Activated CD4-positive, alpha-beta T cell treated with anti-CD3 and anti-CD28 coated beads for 36 hours (primary cell): ENCODE measurements at regions not wholly inside any gene's neighbourhood (a gene's known extent, or its start where the extent isn't known, plus 50 kb on each side); places are given as distances from the start of the nearest gene placed in this dataset.
"Not testable (repeated sequence)": the region's sequence is repeated elsewhere in the genome, so short reads cannot be mapped to it uniquely, and the experiment has no call there.

ENCODE experiments used
- ATAC-seq: fragments of 200-7000 bp; cut with Tn5 transposase; one replicate; pipeline ENCODE4 v1.10.0; 2021; ENCODE audit warnings: mild to moderate bottlenecking, moderate library complexity
- CTCF ChIA-PET: fragments of 350-600 bp; sonication (Branson Sonifier 250); formaldehyde crosslinking; loops from one replicate; lab custom pipeline; 2021; ENCODE audit warnings: antibody characterized with exemption; lab: Charles Lee
- POLR2A ChIA-PET: fragments of 350-600 bp; sonication (Branson Sonifier 250); formaldehyde crosslinking; loops from one replicate; lab custom pipeline; 2021; ENCODE audit warnings: antibody characterized with exemption, inconsistent platforms; lab: Charles Lee
- DNase-seq: peaks from one replicate; pipeline ENCODE4 v3.0.0-alpha.2; 2020
- H3K27ac Mint-ChIP-seq: one replicate; pipeline ENCODE4 v1.8.0; 2021; ENCODE audit warnings: mixed read lengths
- H3K27me3 Mint-ChIP-seq: one replicate; pipeline ENCODE4 v1.8.0; 2021; ENCODE audit warnings: mixed read lengths
- H3K36me3 Mint-ChIP-seq: one replicate; pipeline ENCODE4 v1.8.0; 2021; ENCODE audit warnings: low read depth, mixed read lengths
- H3K4me1 Mint-ChIP-seq: one replicate; pipeline ENCODE4 v1.8.0; 2021; ENCODE audit warnings: mixed read lengths
- H3K4me3 Mint-ChIP-seq: one replicate; pipeline ENCODE4 v1.8.0; 2021; ENCODE audit warnings: mild to moderate bottlenecking, moderate library complexity, mixed read lengths
- H3K9me3 Mint-ChIP-seq: one replicate; pipeline ENCODE4 v1.8.0; 2021; ENCODE audit warnings: low read depth, mixed read lengths
- intact Hi-C, 2 experiments: fragments of 100-400 bp; cut with DNase I in 1 of 2; cut with micrococcal nuclease in 1 of 2; formaldehyde crosslinking; loops; one replicate each; pipeline versions ENCODE4 v1.14.2 to v1.15.1; 2022 to 2024; cut with DNase I, micrococcal nuclease

GRCh38 chr2:125644257-125644656 lies 1011.7 kb upstream of the GYPC start:
- no peak for ATAC-seq
- Mint-ChIP-seq H3K27me3 (no peaks in the 10 kb centered on the region), H3K27ac (no peak overlapping the region), H3K4me1 (no peaks in the 10 kb centered on the region), H3K36me3 (no peaks in the 10 kb centered on the region), H3K4me3 (no peak overlapping the region), H3K9me3 (no peaks in the 10 kb centered on the region)
- DNase-seq, result no peak
- CTCF ChIA-PET, result no interaction called here
- intact Hi-C loops, result no loop called here
- POLR2A ChIA-PET, result no interaction called here

DNA sequence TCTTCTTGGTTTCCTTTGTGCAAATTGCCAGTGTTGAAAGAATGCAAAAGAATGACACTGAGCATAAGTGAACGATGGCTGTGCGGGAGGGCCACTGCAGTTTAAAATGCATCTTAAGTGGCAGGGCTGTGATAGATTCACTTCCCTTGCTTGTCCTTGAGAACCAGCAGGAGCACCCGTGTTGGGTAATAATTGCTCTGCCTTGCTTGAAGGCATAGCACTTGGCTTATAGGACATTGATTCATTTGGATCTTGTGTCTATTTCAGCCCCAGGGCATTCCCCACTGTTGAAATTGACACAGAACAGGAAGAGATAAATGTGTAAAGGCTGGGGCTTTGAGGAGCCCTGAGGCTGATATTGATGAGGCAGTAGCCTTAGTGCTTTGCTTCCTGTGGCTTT lies 1003.7 kb upstream of the GYPC start:
- no peak for ATAC-seq
- Mint-ChIP-seq H3K9me3 (peaks cover 4% of the 10 kb centered on the region), H3K27ac (no peak overlapping the region), H3K36me3 (no peaks in the 10 kb centered on the region), H3K4me3 (no peak overlapping the region), H3K27me3 (no peaks in the 10 kb centered on the region), H3K4me1 (no peaks in the 10 kb centered on the region)
- ChIA-PET CTCF (no interaction called here), POLR2A (no interaction called here)
- intact Hi-C loops, result no loop called here
- DNase-seq, result no peak

GRCh38 chr2:125654226-125654625 lies 1001.7 kb upstream of the GYPC start:
- no peak overlapping the region for H3K4me3 Mint-ChIP-seq
- ChIA-PET POLR2A (no interaction called here), CTCF (no interaction called here)
- peaks cover 4% of the 10 kb centered on the region for H3K9me3 Mint-ChIP-seq
- no peaks in the 10 kb centered on the region for H3K36me3 Mint-ChIP-seq
- no peak overlapping the region for H3K27ac Mint-ChIP-seq
- no peaks in the 10 kb centered on the region for H3K4me1 Mint-ChIP-seq
- DNase-seq, result no peak
- no peaks in the 10 kb centered on the region for H3K27me3 Mint-ChIP-seq
- intact Hi-C loops, result no loop called here
- ATAC-seq, result no peak

DNA sequence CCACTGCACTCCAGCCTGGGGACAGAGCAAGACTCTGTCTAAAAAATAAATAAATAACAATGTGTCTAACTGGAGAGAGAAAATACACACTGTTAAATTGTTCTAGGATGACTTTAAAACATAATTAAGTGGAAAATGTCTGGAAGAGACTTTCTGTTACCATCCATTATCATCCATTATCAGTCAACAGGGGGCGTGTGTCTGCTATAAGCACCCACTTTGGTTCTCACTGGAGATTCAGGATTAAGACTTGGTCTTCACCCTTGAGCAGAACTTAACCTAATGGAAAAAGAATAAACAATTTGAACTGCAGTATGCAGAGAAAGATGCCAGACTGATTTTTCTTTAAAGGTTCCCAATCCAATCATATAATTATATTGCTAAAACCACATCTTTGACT lies 999.8 kb upstream of the GYPC start:
- no peaks in the 10 kb centered on the region for H3K4me1 Mint-ChIP-seq
- DNase-seq (no peak), ATAC-seq (no peak)
- ChIA-PET POLR2A (no interaction called here), CTCF (no interaction called here)
- no peaks in the 10 kb centered on the region for H3K27me3 Mint-ChIP-seq
- no peaks in the 10 kb centered on the region for H3K36me3 Mint-ChIP-seq
- H3K9me3 Mint-ChIP-seq, result peaks cover 4% of the 10 kb centered on the region
- no peak overlapping the region for H3K27ac Mint-ChIP-seq
- no peak overlapping the region for H3K4me3 Mint-ChIP-seq
- intact Hi-C loops, result no loop called here

DNA sequence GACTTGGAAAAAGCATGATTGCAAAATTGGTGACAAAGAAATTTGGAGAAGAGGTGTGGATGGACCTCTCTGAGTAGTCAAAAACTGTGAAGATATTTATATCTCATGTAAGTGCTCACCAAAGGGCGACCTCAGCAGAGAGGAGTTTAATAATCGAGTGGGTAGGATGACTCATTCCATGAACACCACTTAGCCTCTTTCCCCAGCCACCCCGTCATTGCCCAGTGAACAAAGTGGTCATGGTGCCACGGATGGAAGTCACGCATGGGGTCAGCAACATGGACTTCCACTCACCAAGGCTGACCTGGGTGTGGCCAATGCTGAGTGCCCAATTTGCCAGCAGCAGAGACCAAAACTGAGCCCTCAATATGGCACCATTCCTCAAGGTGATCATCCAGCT lies 997.4 kb upstream of the GYPC start:
- H3K36me3 Mint-ChIP-seq, result no peaks in the 10 kb centered on the region
- H3K4me3 Mint-ChIP-seq, result no peak overlapping the region
- intact Hi-C loops, result no loop called here
- ChIA-PET CTCF (interaction anchor here (0.7 kb wide), 1 partner anchor 1552 kb away, joined by 3 read pairs; no protein-coding TSS in a partner anchor), POLR2A (no interaction called here)
- H3K9me3 Mint-ChIP-seq, result peaks cover 7% of the 10 kb centered on the region
- H3K27me3 Mint-ChIP-seq, result no peaks in the 10 kb centered on the region
- no peaks in the 10 kb centered on the region for H3K4me1 Mint-ChIP-seq
- DNase-seq (no peak), ATAC-seq (no peak)
- no peak overlapping the region for H3K27ac Mint-ChIP-seq

GRCh38 chr2:125660369-125660768 lies 995.6 kb upstream of the GYPC start:
- ATAC-seq, H3K4me3 Mint-ChIP-seq, H3K27me3 Mint-ChIP-seq, DNase-seq, intact Hi-C loops, H3K9me3 Mint-ChIP-seq, H3K27ac Mint-ChIP-seq, POLR2A ChIA-PET, CTCF ChIA-PET, H3K36me3 Mint-ChIP-seq, H3K4me1 Mint-ChIP-seq: not testable (repeated sequence)

DNA sequence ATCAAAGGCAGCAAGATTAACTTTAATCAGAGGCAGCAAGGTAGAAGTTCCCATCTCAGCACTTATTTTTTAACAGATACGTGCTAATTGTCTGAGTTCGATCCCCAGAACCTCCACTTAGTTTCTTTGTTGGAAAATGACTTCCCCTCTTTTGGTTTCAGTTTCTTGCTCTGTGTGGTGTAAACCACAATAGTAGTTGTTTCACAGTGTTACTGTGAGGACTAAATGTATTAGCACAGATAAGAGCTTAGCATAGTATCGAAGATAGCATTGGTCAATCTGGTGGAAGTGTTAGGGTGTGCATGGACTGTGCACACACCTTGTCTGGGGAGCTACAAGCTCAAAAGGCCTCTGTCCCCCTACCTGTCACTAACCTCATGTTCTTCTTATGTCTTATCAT lies 988.3 kb upstream of the GYPC start:
- no peak for DNase-seq
- intact Hi-C loops, result no loop called here
- ATAC-seq, result no peak
- CTCF ChIA-PET, result interaction anchor here (0.6 kb wide), 1 partner anchor 920 kb away, joined by 5 read pairs; no protein-coding TSS in a partner anchor
- peaks cover 9% of the 10 kb centered on the region for H3K9me3 Mint-ChIP-seq
- H3K27ac Mint-ChIP-seq, result no peak overlapping the region
- no peaks in the 10 kb centered on the region for H3K36me3 Mint-ChIP-seq
- no peaks in the 10 kb centered on the region for H3K4me1 Mint-ChIP-seq
- no peak overlapping the region for H3K4me3 Mint-ChIP-seq
- no peaks in the 10 kb centered on the region for H3K27me3 Mint-ChIP-seq
- POLR2A ChIA-PET, result no interaction called here

DNA sequence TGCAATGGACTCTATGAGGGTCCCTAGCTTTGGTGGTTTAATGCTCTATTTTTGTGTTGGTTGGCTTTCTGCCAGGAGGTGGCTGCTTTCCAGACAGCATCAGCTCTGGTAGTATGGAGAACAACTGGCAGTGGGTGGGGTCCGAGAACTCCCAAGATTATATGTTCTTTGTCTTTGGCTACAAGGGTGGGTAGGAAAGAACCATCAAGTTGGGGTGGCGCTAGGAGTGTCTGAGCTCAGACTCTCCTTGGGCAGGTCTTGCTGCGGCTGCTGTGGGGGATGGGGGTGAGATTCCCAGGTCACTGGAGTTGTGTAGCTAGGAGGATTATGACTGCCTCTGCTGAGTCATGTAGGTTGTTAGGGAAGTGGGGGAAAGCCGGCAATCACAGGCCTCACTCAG lies 976.1 kb upstream of the GYPC start:
- POLR2A ChIA-PET, result no interaction called here
- H3K27ac Mint-ChIP-seq, result no peak overlapping the region
- DNase-seq (no peak), ATAC-seq (no peak)
- intact Hi-C loops, result no loop called here
- no peaks in the 10 kb centered on the region for H3K4me1 Mint-ChIP-seq
- H3K27me3 Mint-ChIP-seq, result no peaks in the 10 kb centered on the region
- no peak overlapping the region for H3K4me3 Mint-ChIP-seq
- H3K9me3 Mint-ChIP-seq, result peaks cover 10% of the 10 kb centered on the region
- H3K36me3 Mint-ChIP-seq, result no peaks in the 10 kb centered on the region
- CTCF ChIA-PET, result no interaction called here

- ChIA-PET POLR2A (no interaction called here), CTCF (no interaction called here)
- Mint-ChIP-seq H3K9me3 (peaks cover 7% of the 10 kb centered on the region), H3K4me1 (no peaks in the 10 kb centered on the region), H3K4me3 (no peak overlapping the region), H3K36me3 (no peaks in the 10 kb centered on the region), H3K27ac (no peak overlapping the region), H3K27me3 (no peaks in the 10 kb centered on the region)
- intact Hi-C loops, result no loop called here
- DNase-seq, result no peak
- ATAC-seq, result no peak
These were observed 975.1 kb upstream of the GYPC start for GRCh38 chr2:125680809-125681208.

DNA sequence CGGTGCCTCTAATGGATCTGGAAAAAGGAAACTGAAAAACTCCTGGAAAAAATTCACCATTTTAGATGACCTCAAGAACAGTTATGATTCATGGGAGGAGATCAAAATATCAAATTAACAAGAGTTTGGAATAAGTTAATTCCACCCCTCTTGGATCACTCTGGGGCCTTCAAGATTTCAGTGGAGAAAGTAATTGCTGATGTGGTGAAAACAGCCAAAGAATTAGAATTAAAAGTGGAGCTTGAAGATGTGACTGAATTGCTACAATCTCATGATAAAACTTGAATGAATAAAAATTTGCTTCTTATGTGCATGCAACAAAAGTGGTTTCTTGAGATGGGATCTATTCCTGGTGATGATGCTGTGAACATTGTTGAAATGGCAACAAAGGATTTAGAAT lies 974.4 kb upstream of the GYPC start:
- ChIA-PET POLR2A (no interaction called here), CTCF (no interaction called here)
- no peaks in the 10 kb centered on the region for H3K27me3 Mint-ChIP-seq
- H3K36me3 Mint-ChIP-seq, result no peaks in the 10 kb centered on the region
- H3K4me1 Mint-ChIP-seq, result no peaks in the 10 kb centered on the region
- ATAC-seq (no peak), DNase-seq (no peak)
- intact Hi-C loops, result no loop called here
- no peak overlapping the region for H3K4me3 Mint-ChIP-seq
- peaks cover 7% of the 10 kb centered on the region for H3K9me3 Mint-ChIP-seq
- no peak overlapping the region for H3K27ac Mint-ChIP-seq

DNA sequence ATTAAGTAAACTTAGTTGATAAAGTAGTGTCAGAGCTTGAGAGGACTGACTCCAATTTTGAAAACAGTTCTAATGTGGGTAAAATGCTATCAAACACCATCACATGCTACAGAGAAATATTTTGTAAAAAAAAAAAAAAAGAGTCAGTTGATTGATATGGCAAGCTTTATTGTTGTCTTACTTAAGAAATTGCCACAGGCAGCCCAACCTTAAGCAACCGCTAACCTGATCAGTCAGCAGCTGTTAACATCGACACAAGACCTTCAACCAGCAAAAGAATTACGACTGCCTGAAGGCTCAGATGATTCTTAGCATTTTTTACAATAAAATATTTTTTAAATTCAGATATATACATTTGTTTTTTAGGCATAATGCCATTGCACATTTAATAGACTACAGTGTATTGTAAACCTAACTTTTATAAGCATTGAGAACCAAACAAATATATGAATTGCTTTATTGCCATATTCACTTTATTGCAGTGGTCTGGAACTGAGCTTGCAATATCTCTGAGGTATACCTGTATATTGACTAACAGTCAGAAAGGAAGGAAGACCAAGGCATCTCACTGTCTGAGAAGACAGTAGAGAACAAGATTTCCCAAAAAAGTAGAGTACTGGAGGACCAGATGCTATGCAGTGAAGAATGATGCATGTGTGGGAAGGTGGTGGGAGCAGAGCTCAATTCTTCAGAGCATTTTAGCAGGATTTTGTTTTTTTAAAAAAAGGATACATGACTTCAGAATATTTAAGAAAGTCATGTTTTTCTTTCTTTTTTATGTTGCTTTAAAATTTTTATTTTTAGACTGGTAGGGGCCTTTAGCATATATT lies 973.8 kb upstream of the GYPC start:
- no peaks in the 10 kb centered on the region for H3K27me3 Mint-ChIP-seq
- H3K4me3 Mint-ChIP-seq, result no peak overlapping the region
- DNase-seq, result no peak
- no peaks in the 10 kb centered on the region for H3K36me3 Mint-ChIP-seq
- intact Hi-C loops, result no loop called here
- ChIA-PET CTCF (no interaction called here), POLR2A (no interaction called here)
- peaks cover 4% of the 10 kb centered on the region for H3K9me3 Mint-ChIP-seq
- no peaks in the 10 kb centered on the region for H3K4me1 Mint-ChIP-seq
- no peak for ATAC-seq
- H3K27ac Mint-ChIP-seq, result no peak overlapping the region

- POLR2A ChIA-PET, result interaction anchor here (0.6 kb wide), 1 partner anchor 49 kb away, joined by 3 read pairs; no protein-coding TSS in a partner anchor
- intact Hi-C loops, result no loop called here
- Mint-ChIP-seq H3K4me3 (no peak overlapping the region), H3K27ac (no peak overlapping the region), H3K27me3 (no peaks in the 10 kb centered on the region), H3K36me3 (no peaks in the 10 kb centered on the region), H3K4me1 (no peaks in the 10 kb centered on the region), H3K9me3 (no peaks in the 10 kb centered on the region)
- CTCF ChIA-PET, result no interaction called here
- DNase-seq (no peak), ATAC-seq (no peak)
These were observed 971.7 kb upstream of the GYPC start for GRCh38 chr2:125684256-125684655.
